ENCODE measurements at regions not wholly inside any gene's neighbourhood (a gene's known extent, or its start where the extent isn't known, plus 50 kb on each side); places are given as distances from the start of the nearest gene placed in this dataset.
A peak's percentile ranks its signal among the peaks of the same experiment; 100 is the strongest.

DNA sequence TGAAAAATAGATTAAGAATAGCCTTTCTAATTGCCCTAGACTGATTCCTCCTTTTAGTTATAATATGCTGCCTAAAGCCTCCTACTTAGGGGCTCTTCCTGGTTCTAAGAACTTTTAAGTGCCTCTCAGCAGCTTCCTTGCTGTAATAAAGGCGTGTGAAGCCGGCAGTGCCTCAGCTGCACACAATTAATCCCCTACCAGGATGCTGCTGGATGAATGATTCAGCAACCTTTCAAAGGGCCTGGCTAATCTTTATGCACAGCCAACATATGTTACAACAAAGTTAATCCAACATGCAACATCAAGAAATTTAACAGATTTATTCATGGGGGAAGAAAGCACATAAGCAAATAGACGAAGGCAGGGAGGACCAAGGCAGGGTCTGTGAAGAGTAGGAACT, 145.2 kb downstream of the PMP22 start:
- Histone ChIP-seq H4K20me1 (ENCODE audit: low read depth) (no peaks in the 10 kb centered on the region), H2AFZ (replicated peaks) (no peak overlapping the region), H3K27ac (peak overlapping the region; percentile 59), H3K9ac (no peak overlapping the region), H3K79me2 (ENCODE audit: low read depth) (no peaks in the 10 kb centered on the region), H3F3A (ENCODE audit: low read depth) (peaks cover 17% of the 10 kb centered on the region), H3K4me2 (peak overlapping the region; percentile 13), H3K4me1 (peaks cover 42% of the 10 kb centered on the region), H3K9me3 (ENCODE audit: low read depth) (no peaks in the 10 kb centered on the region), H3K27me3 (no peaks in the 10 kb centered on the region), H3K4me3 (no peak overlapping the region), H3K36me3 (no peaks in the 10 kb centered on the region)
- peaks cover 8% of the 10 kb centered on the region for H3K9me3 Mint-ChIP-seq
- peak overlapping the region; percentile 0 for H3K27ac Mint-ChIP-seq
- no peaks in the 10 kb centered on the region for H3K36me3 Mint-ChIP-seq
- peak overlapping the region; percentile 1 for H3K4me3 Mint-ChIP-seq
- TF ChIP-seq, protein P1, sequence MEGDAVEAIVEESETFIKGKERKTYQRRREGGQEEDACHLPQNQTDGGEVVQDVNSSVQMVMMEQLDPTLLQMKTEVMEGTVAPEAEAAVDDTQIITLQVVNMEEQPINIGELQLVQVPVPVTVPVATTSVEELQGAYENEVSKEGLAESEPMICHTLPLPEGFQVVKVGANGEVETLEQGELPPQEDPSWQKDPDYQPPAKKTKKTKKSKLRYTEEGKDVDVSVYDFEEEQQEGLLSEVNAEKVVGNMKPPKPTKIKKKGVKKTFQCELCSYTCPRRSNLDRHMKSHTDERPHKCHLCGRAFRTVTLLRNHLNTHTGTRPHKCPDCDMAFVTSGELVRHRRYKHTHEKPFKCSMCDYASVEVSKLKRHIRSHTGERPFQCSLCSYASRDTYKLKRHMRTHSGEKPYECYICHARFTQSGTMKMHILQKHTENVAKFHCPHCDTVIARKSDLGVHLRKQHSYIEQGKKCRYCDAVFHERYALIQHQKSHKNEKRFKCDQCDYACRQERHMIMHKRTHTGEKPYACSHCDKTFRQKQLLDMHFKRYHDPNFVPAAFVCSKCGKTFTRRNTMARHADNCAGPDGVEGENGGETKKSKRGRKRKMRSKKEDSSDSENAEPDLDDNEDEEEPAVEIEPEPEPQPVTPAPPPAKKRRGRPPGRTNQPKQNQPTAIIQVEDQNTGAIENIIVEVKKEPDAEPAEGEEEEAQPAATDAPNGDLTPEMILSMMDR (IDR thresholded peaks at IDR 0.05) = no peak
- no peak for TF ChIP-seq EZH2phosphoT487 (IDR thresholded peaks at IDR 0.05)
- TF ChIP-seq EZH2 (IDR thresholded peaks at IDR 0.05) = no peak
- H3K4me1 Mint-ChIP-seq = peaks cover 54% of the 10 kb centered on the region
- H3K27me3 Mint-ChIP-seq (ENCODE audit: insufficient read depth, low read depth) = peaks cover 7% of the 10 kb centered on the region
- DNase-seq (ENCODE audit: low spot score) = peak; percentile 76

DNA sequence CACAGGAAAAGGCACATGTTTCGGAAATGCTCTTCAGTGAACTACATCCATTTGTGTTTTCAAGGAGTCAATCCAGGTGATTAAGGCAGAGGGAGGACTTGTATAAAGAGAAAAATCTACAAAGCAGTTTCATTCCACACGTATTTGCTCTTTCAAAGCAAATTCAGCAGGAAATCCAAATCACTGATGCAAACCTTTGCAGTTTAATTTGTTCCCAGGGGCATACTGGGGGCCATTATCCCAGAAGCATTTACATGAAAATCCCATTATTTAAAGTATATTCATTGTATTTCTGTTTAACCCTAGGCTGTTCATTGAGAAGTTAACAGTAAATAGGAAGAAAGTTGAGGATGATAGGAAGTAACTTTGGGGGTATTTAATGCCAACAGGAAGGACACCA, 147.9 kb downstream of the PMP22 start:
- Histone ChIP-seq H3K9ac (no peak overlapping the region), H2AFZ (replicated peaks) (peak overlapping the region; percentile 35), H3K4me3 (no peak overlapping the region), H3F3A (ENCODE audit: low read depth) (peaks cover 17% of the 10 kb centered on the region), H3K4me1 (peaks cover 53% of the 10 kb centered on the region), H4K20me1 (ENCODE audit: low read depth) (no peaks in the 10 kb centered on the region), H3K79me2 (ENCODE audit: low read depth) (no peaks in the 10 kb centered on the region), H3K4me2 (no peak overlapping the region), H3K9me3 (ENCODE audit: low read depth) (no peaks in the 10 kb centered on the region), H3K27ac (no peak overlapping the region), H3K27me3 (no peaks in the 10 kb centered on the region), H3K36me3 (no peaks in the 10 kb centered on the region)
- Mint-ChIP-seq H3K9me3 (peaks cover 8% of the 10 kb centered on the region), H3K36me3 (no peaks in the 10 kb centered on the region), H3K27me3 (ENCODE audit: insufficient read depth, low read depth) (peaks cover 2% of the 10 kb centered on the region), H3K4me3 (no peak overlapping the region), H3K27ac (no peak overlapping the region), H3K4me1 (peaks cover 69% of the 10 kb centered on the region)
- no peak for DNase-seq (ENCODE audit: low spot score)
- TF ChIP-seq EZH2 (IDR thresholded peaks at IDR 0.05) (no peak), EZH2phosphoT487 (IDR thresholded peaks at IDR 0.05) (no peak)
- TF ChIP-seq, protein P1 (IDR thresholded peaks at IDR 0.05) = no peak

DNA sequence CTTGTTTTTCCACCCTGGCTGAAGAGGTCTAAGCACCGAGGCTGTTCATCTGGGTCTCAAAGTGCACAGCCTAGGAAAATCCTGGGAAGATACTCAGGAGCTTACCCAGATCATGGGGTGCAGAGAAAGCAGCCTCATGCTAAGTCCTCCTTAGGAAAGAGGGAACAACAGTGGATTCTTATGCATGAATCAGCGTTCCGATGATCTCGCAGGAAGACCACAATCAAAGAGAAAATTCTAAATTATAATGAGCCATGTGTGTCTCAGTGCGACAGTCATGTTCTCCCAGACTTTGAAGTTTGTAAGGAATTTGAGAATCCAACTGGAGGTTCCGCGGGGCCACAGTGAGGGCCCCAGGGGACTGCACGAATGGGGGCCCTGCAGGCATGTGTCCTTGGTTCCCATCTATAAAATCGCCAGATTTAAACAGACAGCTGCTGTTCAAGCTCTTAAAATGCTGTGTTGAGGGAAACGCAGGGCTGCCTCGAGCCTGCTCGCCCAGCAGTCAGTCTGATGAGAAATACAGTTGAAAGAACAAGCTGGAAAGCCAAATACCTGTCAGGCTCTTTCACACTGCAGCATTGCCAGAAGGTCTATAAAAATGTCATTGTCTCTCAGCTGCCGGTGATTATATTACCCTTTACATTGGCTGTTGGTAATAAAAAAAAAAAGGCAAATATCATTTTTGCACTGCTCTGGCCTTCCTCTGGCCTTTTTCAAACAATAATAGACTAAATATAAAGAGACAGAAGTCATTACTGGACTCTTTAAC, 152.1 kb downstream of the PMP22 start:
- Histone ChIP-seq H3F3A (ENCODE audit: low read depth) (peaks cover 5% of the 10 kb centered on the region), H3K27ac (no peak overlapping the region), H4K20me1 (ENCODE audit: low read depth) (no peaks in the 10 kb centered on the region), H3K9me3 (ENCODE audit: low read depth) (no peaks in the 10 kb centered on the region), H3K79me2 (ENCODE audit: low read depth) (no peaks in the 10 kb centered on the region), H3K27me3 (no peaks in the 10 kb centered on the region), H3K36me3 (no peaks in the 10 kb centered on the region), H3K9ac (no peak overlapping the region), H3K4me2 (no peak overlapping the region), H2AFZ (replicated peaks) (peak overlapping the region; percentile 14), H3K4me3 (no peak overlapping the region), H3K4me1 (peaks cover 26% of the 10 kb centered on the region)
- peaks cover 8% of the 10 kb centered on the region for H3K9me3 Mint-ChIP-seq
- no peaks in the 10 kb centered on the region for H3K36me3 Mint-ChIP-seq
- peaks cover 3% of the 10 kb centered on the region for H3K27me3 Mint-ChIP-seq (ENCODE audit: insufficient read depth, low read depth)
- TF ChIP-seq EZH2phosphoT487 (IDR thresholded peaks at IDR 0.05) (no peak), EZH2 (IDR thresholded peaks at IDR 0.05) (no peak)
- TF ChIP-seq, protein P1 (IDR thresholded peaks at IDR 0.05) = no peak
- no peak for DNase-seq (ENCODE audit: low spot score)
- no peak overlapping the region for H3K4me3 Mint-ChIP-seq
- H3K27ac Mint-ChIP-seq = peak overlapping the region; percentile 32
- peaks cover 39% of the 10 kb centered on the region for H3K4me1 Mint-ChIP-seq
